ENCODE measurements at regions not wholly inside any gene's neighbourhood (a gene's known extent, or its start where the extent isn't known, plus 50 kb on each side); places are given as distances from the start of the nearest gene placed in this dataset.
"Not testable (repeated sequence)": the region's sequence is repeated elsewhere in the genome, so short reads cannot be mapped to it uniquely, and the experiment has no call there.

- peak; percentile 26 for DNase-seq (ENCODE audit: low spot score)
Observed at GRCh38 chr1:65020774-65021173, 54.4 kb upstream of the JAK1 start.

- no peak for DNase-seq (ENCODE audit: low spot score)
Observed at GRCh38 chr1:65021795-65022194, 55.4 kb upstream of the JAK1 start.

- no peak for DNase-seq (ENCODE audit: low spot score)
Observed at GRCh38 chr1:65022216-65022615, 55.9 kb upstream of the JAK1 start.

- DNase-seq (ENCODE audit: low spot score): no peak
Observed at GRCh38 chr1:65025794-65026193, 59.4 kb upstream of the JAK1 start.

- no peak for DNase-seq (ENCODE audit: low spot score)
Observed at GRCh38 chr1:65026235-65026634, 59.9 kb upstream of the JAK1 start.

- no peak for DNase-seq (ENCODE audit: low spot score)
Observed at GRCh38 chr1:65027666-65028358, 61.5 kb upstream of the JAK1 start.

GRCh38 chr1:65029434-65029833 is 63.1 kb upstream of the JAK1 start:
- DNase-seq (ENCODE audit: low spot score): not testable (repeated sequence)

- not testable (repeated sequence) for DNase-seq (ENCODE audit: low spot score)
Observed at GRCh38 chr1:65034879-65035278, 68.5 kb upstream of the JAK1 start.

- no peak for DNase-seq (ENCODE audit: low spot score)
Observed at GRCh38 chr1:65036570-65037051, 70.3 kb upstream of the JAK1 start.

- DNase-seq (ENCODE audit: low spot score): no peak
Observed at GRCh38 chr1:65039066-65039465, 72.7 kb upstream of the JAK1 start.

- DNase-seq (ENCODE audit: low spot score): no peak
Observed at GRCh38 chr1:65039508-65039907, 73.2 kb upstream of the JAK1 start.

- no peak for DNase-seq (ENCODE audit: low spot score)
Observed at GRCh38 chr1:65042467-65042866, 76.1 kb upstream of the JAK1 start.

- DNase-seq (ENCODE audit: low spot score): no peak
Observed at GRCh38 chr1:65044411-65044810, 78.1 kb upstream of the JAK1 start.

- DNase-seq (ENCODE audit: low spot score): no peak
Observed at GRCh38 chr1:65045022-65045817, 78.9 kb upstream of the JAK1 start.

- DNase-seq (ENCODE audit: low spot score): no peak
Observed at GRCh38 chr1:65048335-65048734, 82.0 kb upstream of the JAK1 start.

- DNase-seq (ENCODE audit: low spot score): no peak
Observed at GRCh38 chr1:65049941-65050713, 83.8 kb upstream of the JAK1 start.

GRCh38 chr1:65050735-65051134 is 84.4 kb upstream of the JAK1 start:
- DNase-seq (ENCODE audit: low spot score): no peak

GRCh38 chr1:65054481-65054880 is 88.1 kb upstream of the JAK1 start:
- no peak for DNase-seq (ENCODE audit: low spot score)

- no peak for DNase-seq (ENCODE audit: low spot score)
Observed at GRCh38 chr1:65055747-65056146, 89.4 kb upstream of the JAK1 start.

- DNase-seq (ENCODE audit: low spot score): no peak
Observed at GRCh38 chr1:65056234-65056633, 89.9 kb upstream of the JAK1 start.

- DNase-seq (ENCODE audit: low spot score): no peak
Observed at GRCh38 chr1:65056866-65057265, 90.5 kb upstream of the JAK1 start.

- peak; percentile 43 for DNase-seq (ENCODE audit: low spot score)
Observed at GRCh38 chr1:65059930-65060538, 88.0 kb upstream of the AK4 start.

Measured in HT-29 (cell line).